Stimulated activated naive CD8-positive, alpha-beta T cell treated with anti-CD3 and anti-CD28 coated beads, Interleukin-15, amount 100 ng/mL, for 72 hours (primary cell): ENCODE measurements at regions not wholly inside any gene's neighbourhood (a gene's known extent, or its start where the extent isn't known, plus 50 kb on each side); places are given as distances from the start of the nearest gene placed in this dataset.
A peak's percentile ranks its signal among the peaks of the same experiment; 100 is the strongest.

ENCODE experiments used
- ATAC-seq: fragments of 150-1000 bp; cut with Tn5 transposase; 2 replicates; pipeline ENCODE4 v1.10.0; 2021; ENCODE audit warnings: mild to moderate bottlenecking, moderate library complexity
- DNase-seq, 2 donors: peaks; one replicate each; pipeline ENCODE4 v3.0.0; 2021 to 2022
- H3K27ac Mint-ChIP-seq, 2 donors: one replicate each; pipeline ENCODE4 v1.8.0; 2022; ENCODE audit warnings: mild to moderate bottlenecking in 2 of 2, mixed read lengths in 2 of 2, moderate library complexity in 2 of 2
- H3K27me3 Mint-ChIP-seq: one replicate; pipeline ENCODE4 v1.8.0; 2022; ENCODE audit warnings: mixed read lengths
- H3K4me1 Mint-ChIP-seq: one replicate; pipeline ENCODE4 v1.8.0; 2022; ENCODE audit warnings: mild to moderate bottlenecking, mixed read lengths
- H3K4me3 Mint-ChIP-seq, 2 donors: one replicate each; pipeline ENCODE4 v1.8.0; 2022; ENCODE audit warnings: mild to moderate bottlenecking in 2 of 2, mixed read lengths in 2 of 2, moderate library complexity in 1 of 2
- H3K9me3 Mint-ChIP-seq, 2 donors: one replicate each; pipeline ENCODE4 v1.8.0; 2022; ENCODE audit warnings: mixed read lengths in 2 of 2

DNA sequence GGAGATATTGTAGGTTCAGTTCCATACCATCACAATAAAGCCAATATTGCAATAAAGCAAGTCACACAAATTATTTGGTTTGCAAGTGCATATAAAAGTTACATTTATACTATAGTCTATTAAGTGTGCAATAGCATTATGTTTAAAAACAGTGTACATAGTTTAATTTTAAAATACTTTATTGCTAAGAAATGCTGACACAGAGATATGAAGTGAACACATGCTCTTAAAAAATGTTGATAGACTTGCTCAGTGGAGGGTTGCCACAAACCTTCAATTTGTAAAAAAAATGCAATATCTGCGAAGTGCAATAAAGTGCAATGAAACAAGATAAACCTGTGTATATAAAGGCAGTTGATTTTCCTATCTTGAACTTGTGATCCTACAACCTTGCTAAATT lies 161.5 kb downstream of the PRDM13 start:
- no peak for ATAC-seq
- no peak for DNase-seq
- Mint-ChIP-seq H3K9me3 (no peaks in the 10 kb centered on the region), H3K4me3 (no peak overlapping the region), H3K4me1 (no peaks in the 10 kb centered on the region), H3K27me3 (no peaks in the 10 kb centered on the region), H3K27ac (no peak overlapping the region)

GRCh38 chr6:99779631-99780555 lies 173.3 kb downstream of the PRDM13 start:
- Mint-ChIP-seq H3K27ac (no peak overlapping the region), H3K4me3 (no peak overlapping the region), H3K9me3 (no peaks in the 10 kb centered on the region), H3K4me1 (no peaks in the 10 kb centered on the region), H3K27me3 (peaks cover 77% of the 10 kb centered on the region)
- ATAC-seq = peak; percentile 39
- DNase-seq = no peak

DNA sequence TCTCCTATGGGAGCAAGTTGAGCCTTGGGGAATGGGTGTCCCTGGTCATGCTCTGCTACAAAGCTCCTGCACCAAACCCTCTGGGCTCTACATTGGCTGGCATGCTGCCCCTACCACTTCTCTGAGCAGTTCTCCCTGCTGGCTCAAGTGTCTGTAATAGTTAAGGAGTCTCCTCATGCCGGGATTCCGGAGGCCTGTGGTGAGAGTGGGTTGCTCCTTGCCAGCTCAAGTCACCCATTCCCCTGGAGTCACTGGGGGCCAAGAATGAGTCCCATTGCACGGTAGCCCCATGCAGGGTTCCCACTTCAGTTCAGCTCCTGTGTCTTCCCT lies 173.9 kb downstream of the PRDM13 start:
- no peaks in the 10 kb centered on the region for H3K9me3 Mint-ChIP-seq
- H3K4me3 Mint-ChIP-seq = no peak overlapping the region
- DNase-seq (no peak), ATAC-seq (no peak)
- no peak overlapping the region for H3K27ac Mint-ChIP-seq
- peaks cover 74% of the 10 kb centered on the region for H3K27me3 Mint-ChIP-seq
- H3K4me1 Mint-ChIP-seq = no peaks in the 10 kb centered on the region

DNA sequence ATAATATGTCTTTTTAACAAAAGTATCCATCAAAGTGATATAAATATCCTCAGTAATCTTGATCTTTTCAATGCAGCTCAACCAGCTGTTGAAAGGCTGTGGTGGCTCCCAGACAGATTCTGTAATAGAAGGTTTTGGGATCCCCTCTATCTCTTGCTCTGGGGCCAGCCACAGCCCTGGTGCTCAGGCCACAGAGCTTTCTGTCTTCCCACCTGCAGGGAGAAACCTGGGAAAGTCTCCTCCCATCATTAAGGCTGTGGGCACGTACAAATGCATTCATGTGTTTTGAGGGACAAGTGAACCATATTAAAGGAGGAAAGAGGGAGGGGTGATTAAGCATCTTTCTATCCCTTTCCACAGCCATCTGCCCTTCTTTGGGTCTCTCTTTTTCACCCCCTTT lies 183.1 kb downstream of the PRDM13 start:
- no peak for ATAC-seq
- H3K27ac Mint-ChIP-seq = no peak overlapping the region
- DNase-seq = no peak
- no peaks in the 10 kb centered on the region for H3K4me1 Mint-ChIP-seq
- H3K4me3 Mint-ChIP-seq = no peak overlapping the region
- H3K9me3 Mint-ChIP-seq = no peaks in the 10 kb centered on the region
- peaks cover 27% of the 10 kb centered on the region for H3K27me3 Mint-ChIP-seq

GRCh38 chr6:99790679-99791078 lies 184.0 kb downstream of the PRDM13 start:
- no peak overlapping the region for H3K27ac Mint-ChIP-seq
- no peak for DNase-seq
- no peak overlapping the region for H3K4me3 Mint-ChIP-seq
- no peaks in the 10 kb centered on the region for H3K9me3 Mint-ChIP-seq
- no peak for ATAC-seq
- H3K27me3 Mint-ChIP-seq = peaks cover 25% of the 10 kb centered on the region
- H3K4me1 Mint-ChIP-seq = no peaks in the 10 kb centered on the region

- no peaks in the 10 kb centered on the region for H3K9me3 Mint-ChIP-seq
- DNase-seq (no peak), ATAC-seq (no peak)
- H3K4me1 Mint-ChIP-seq = no peaks in the 10 kb centered on the region
- no peak overlapping the region for H3K4me3 Mint-ChIP-seq
- H3K27ac Mint-ChIP-seq = no peak overlapping the region
- H3K27me3 Mint-ChIP-seq = peaks cover 25% of the 10 kb centered on the region
Measured at GRCh38 chr6:99801805-99802204, 192.2 kb downstream of the MCHR2 start.

GRCh38 chr6:99802396-99803031 lies 191.5 kb downstream of the MCHR2 start:
- ATAC-seq = no peak

GRCh38 chr6:99808992-99809391 lies 185.0 kb downstream of the MCHR2 start:
- no peak overlapping the region for H3K27ac Mint-ChIP-seq
- H3K4me1 Mint-ChIP-seq = no peaks in the 10 kb centered on the region
- H3K27me3 Mint-ChIP-seq = peaks cover 63% of the 10 kb centered on the region
- DNase-seq (no peak), ATAC-seq (no peak)
- H3K9me3 Mint-ChIP-seq = no peaks in the 10 kb centered on the region
- H3K4me3 Mint-ChIP-seq = no peak overlapping the region

More at GRCh38 chr6:99802396-99803031, 191.5 kb downstream of the MCHR2 start:
- H3K9me3 Mint-ChIP-seq = no peaks in the 10 kb centered on the region
- no peak overlapping the region for H3K4me3 Mint-ChIP-seq
- H3K4me1 Mint-ChIP-seq = no peaks in the 10 kb centered on the region
- H3K27me3 Mint-ChIP-seq = peaks cover 24% of the 10 kb centered on the region
- H3K27ac Mint-ChIP-seq = no peak overlapping the region
- no peak for DNase-seq

DNA sequence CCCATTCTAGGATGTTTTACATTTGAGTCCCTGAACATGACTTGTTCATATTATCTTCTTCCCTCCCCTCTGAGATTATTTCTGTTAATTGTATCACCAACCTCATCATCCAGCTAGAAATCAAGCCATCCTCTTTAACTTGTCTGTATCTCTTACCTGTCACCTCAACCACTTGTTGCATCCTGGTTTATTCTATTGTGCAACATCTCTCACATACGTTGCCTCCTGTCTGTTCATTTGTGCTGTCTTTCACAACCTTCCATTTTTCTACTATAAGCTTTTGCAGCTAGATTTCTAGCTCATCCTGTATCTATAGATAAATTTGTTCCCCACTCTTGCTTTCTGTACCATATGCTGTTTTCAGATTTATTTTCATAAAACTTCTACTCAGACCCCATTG lies 183.7 kb downstream of the MCHR2 start:
- Mint-ChIP-seq H3K27me3 (peaks cover 55% of the 10 kb centered on the region), H3K4me1 (no peaks in the 10 kb centered on the region), H3K4me3 (no peak overlapping the region), H3K27ac (no peak overlapping the region), H3K9me3 (no peaks in the 10 kb centered on the region)
- ATAC-seq = no peak
- DNase-seq = no peak

GRCh38 chr6:99810942-99811620 lies 182.9 kb downstream of the MCHR2 start:
- ATAC-seq (no peak), DNase-seq (no peak)
- peaks cover 55% of the 10 kb centered on the region for H3K27me3 Mint-ChIP-seq
- H3K4me1 Mint-ChIP-seq = no peaks in the 10 kb centered on the region
- H3K4me3 Mint-ChIP-seq = no peak overlapping the region
- no peaks in the 10 kb centered on the region for H3K9me3 Mint-ChIP-seq
- H3K27ac Mint-ChIP-seq = no peak overlapping the region

GRCh38 chr6:99811636-99812035 lies 182.4 kb downstream of the MCHR2 start:
- DNase-seq (no peak), ATAC-seq (no peak)
- H3K27me3 Mint-ChIP-seq = peaks cover 55% of the 10 kb centered on the region

DNA sequence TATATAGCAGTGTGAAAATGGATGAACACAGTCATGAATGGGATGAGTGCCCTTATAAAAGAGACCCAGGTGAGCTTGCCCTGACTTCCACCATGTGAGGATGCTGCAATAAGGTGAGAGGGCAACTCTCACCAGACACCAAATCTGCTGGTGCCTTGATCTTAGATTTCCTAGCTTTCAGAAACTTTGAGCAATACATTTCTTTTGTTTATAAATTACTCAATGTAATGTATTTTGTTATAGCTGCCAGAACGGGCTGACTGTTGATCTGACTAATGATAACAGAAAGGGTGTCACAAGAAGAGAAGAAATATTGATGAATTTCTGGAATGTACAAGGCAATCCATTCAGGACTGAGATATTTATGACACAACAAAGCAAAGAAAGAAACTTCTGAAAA lies 180.5 kb downstream of the MCHR2 start:
- no peak overlapping the region for H3K27ac Mint-ChIP-seq
- H3K9me3 Mint-ChIP-seq = no peaks in the 10 kb centered on the region
- H3K4me1 Mint-ChIP-seq = no peaks in the 10 kb centered on the region
- H3K4me3 Mint-ChIP-seq = no peak overlapping the region
- DNase-seq = no peak
- no peak for ATAC-seq
- H3K27me3 Mint-ChIP-seq = peaks cover 48% of the 10 kb centered on the region

More at GRCh38 chr6:99811636-99812035, 182.4 kb downstream of the MCHR2 start:
- Mint-ChIP-seq H3K9me3 (no peaks in the 10 kb centered on the region), H3K4me1 (no peaks in the 10 kb centered on the region), H3K27ac (no peak overlapping the region), H3K4me3 (no peak overlapping the region)

GRCh38 chr6:99814230-99814928 lies 179.6 kb downstream of the MCHR2 start:
- ATAC-seq (no peak), DNase-seq (no peak)
- H3K4me1 Mint-ChIP-seq = no peaks in the 10 kb centered on the region
- H3K27me3 Mint-ChIP-seq = peaks cover 45% of the 10 kb centered on the region
- no peak overlapping the region for H3K27ac Mint-ChIP-seq
- no peaks in the 10 kb centered on the region for H3K9me3 Mint-ChIP-seq
- no peak overlapping the region for H3K4me3 Mint-ChIP-seq

- Mint-ChIP-seq H3K4me1 (no peaks in the 10 kb centered on the region), H3K9me3 (no peaks in the 10 kb centered on the region), H3K4me3 (no peak overlapping the region), H3K27ac (no peak overlapping the region), H3K27me3 (peaks cover 42% of the 10 kb centered on the region)
- DNase-seq = no peak
- ATAC-seq = no peak
Measured at GRCh38 chr6:99816795-99817194, 177.2 kb downstream of the MCHR2 start.

DNA sequence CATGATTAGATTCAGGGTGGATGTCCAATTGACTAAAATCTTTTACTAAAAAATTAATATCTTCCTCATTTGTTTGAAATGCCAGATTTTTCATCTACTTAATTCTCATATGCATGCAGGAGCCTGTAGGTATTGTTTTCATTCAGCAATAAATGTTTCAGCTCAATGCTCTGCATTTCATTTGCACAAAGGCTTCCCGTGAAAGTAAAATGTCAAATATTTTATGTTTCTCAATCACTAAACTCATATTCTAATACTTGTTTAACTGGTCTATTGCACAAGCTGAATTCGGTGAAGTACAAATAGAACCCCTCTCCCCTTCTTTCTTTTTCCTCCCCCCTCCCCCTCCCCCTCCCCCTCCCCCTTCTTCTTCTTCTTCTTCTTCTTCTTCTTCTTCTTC lies 175.9 kb downstream of the MCHR2 start:
- peaks cover 49% of the 10 kb centered on the region for H3K27me3 Mint-ChIP-seq
- H3K4me1 Mint-ChIP-seq = no peaks in the 10 kb centered on the region
- ATAC-seq = no peak
- no peak for DNase-seq
- no peaks in the 10 kb centered on the region for H3K9me3 Mint-ChIP-seq
- H3K27ac Mint-ChIP-seq = no peak overlapping the region
- H3K4me3 Mint-ChIP-seq = no peak overlapping the region
